Stimulated activated CD4-positive, alpha-beta T cell treated with anti-CD3 and anti-CD28 coated beads, Interleukin-4, amount 100 ng/mL, for 1 hour (primary cell): ENCODE measurements at regions not wholly inside any gene's neighbourhood (a gene's known extent, or its start where the extent isn't known, plus 50 kb on each side); places are given as distances from the start of the nearest gene placed in this dataset.
A peak's percentile ranks its signal among the peaks of the same experiment; 100 is the strongest.

ENCODE experiments used
- DNase-seq: peaks from one replicate; pipeline ENCODE4 v3.0.0-alpha.2; 2020

- no peak for DNase-seq
Observed at GRCh38 chr2:236317938-236318396, 53.8 kb upstream of the ASB18 start.

GRCh38 chr2:236318401-236318800, 54.2 kb upstream of the ASB18 start:
- DNase-seq = no peak

- DNase-seq = no peak
Observed at GRCh38 chr2:236319036-236319435, 54.8 kb upstream of the ASB18 start.

- no peak for DNase-seq
Observed at GRCh38 chr2:236321415-236321814, 57.2 kb upstream of the ASB18 start.

GRCh38 chr2:236333417-236334121, 69.4 kb upstream of the ASB18 start:
- no peak for DNase-seq

- DNase-seq = no peak
Observed at GRCh38 chr2:236334122-236334876, 70.1 kb upstream of the ASB18 start.

- DNase-seq = no peak
Observed at GRCh38 chr2:236335696-236336574, 71.7 kb upstream of the ASB18 start.

- DNase-seq = no peak
Observed at GRCh38 chr2:236336575-236337464, 72.6 kb upstream of the ASB18 start.

GRCh38 chr2:236337465-236338325, 73.5 kb upstream of the ASB18 start:
- DNase-seq = no peak

- DNase-seq = no peak
Observed at GRCh38 chr2:236338495-236339184, 74.4 kb upstream of the ASB18 start.

- DNase-seq = no peak
Observed at GRCh38 chr2:236340251-236340650, 76.0 kb upstream of the ASB18 start.

GRCh38 chr2:236341067-236341466, 76.9 kb upstream of the ASB18 start:
- DNase-seq = no peak

- DNase-seq = no peak
Observed at GRCh38 chr2:236341721-236342120, 77.5 kb upstream of the ASB18 start.

- DNase-seq = no peak
Observed at GRCh38 chr2:236342507-236342906, 78.3 kb upstream of the ASB18 start.

- DNase-seq = no peak
Observed at GRCh38 chr2:236342951-236343350, 78.7 kb upstream of the ASB18 start.

GRCh38 chr2:236343400-236344161, 79.4 kb upstream of the ASB18 start:
- peak; percentile 30 for DNase-seq

- DNase-seq = no peak
Observed at GRCh38 chr2:236344446-236344845, 80.2 kb upstream of the ASB18 start.

GRCh38 chr2:236345081-236345714, 81.0 kb upstream of the ASB18 start:
- no peak for DNase-seq

- no peak for DNase-seq
Observed at GRCh38 chr2:236346366-236346765, 82.2 kb upstream of the ASB18 start.
